MG63 (cell line): ENCODE measurements at regions not wholly inside any gene's neighbourhood (a gene's known extent, or its start where the extent isn't known, plus 50 kb on each side); places are given as distances from the start of the nearest gene placed in this dataset.
"Not testable (repeated sequence)": the region's sequence is repeated elsewhere in the genome, so short reads cannot be mapped to it uniquely, and the experiment has no call there.

Experiments
- DNase-seq: peaks from one replicate; pipeline ENCODE4 v3.0.0-alpha.2; 2020
- H3K27me3 ChIP-seq: fragments of 250-450 bp; sonication (Bioruptor Pico); 2 replicates; pipeline ENCODE4 v1.5.1; 2020; ENCODE audit warnings: mild to moderate bottlenecking, moderate library complexity
- H3K36me3 ChIP-seq: fragments of 250-450 bp; sonication (Bioruptor Pico); 2 replicates; pipeline ENCODE4 v1.5.1; 2020; ENCODE audit warnings: mild to moderate bottlenecking, moderate library complexity
- H3K4me3 ChIP-seq: fragments of 250-450 bp; sonication (Bioruptor Pico); 2 replicates; pipeline ENCODE4 v1.5.1; 2020; ENCODE audit warnings: mild to moderate bottlenecking, moderate library complexity
- H3K9me3 ChIP-seq: fragments of 250-450 bp; sonication (Bioruptor Pico); 2 replicates; pipeline ENCODE4 v1.5.1; 2020; ENCODE audit warnings: mild to moderate bottlenecking, moderate library complexity

DNA sequence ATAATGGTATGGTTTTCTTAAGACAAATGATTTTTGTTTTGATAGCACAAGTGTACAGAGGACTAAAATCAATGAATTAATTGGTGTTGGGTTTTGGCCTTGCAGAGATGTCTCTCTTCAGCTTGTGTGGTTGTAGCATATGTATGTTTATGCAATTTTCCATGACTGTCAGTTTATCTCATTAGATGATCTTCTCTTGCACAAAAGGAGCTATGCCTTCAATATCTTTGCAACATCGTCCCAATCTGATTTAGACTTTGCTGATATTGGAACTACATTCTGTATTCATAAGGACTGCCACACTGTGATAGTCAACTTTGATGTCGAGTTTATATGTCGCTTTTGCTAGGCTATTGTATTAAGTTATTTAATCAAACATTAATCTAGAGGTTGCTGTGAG lies 140.0 kb upstream of the TAF11L2 start:
- Histone ChIP-seq H3K27me3 (no peaks in the 10 kb centered on the region), H3K4me3 (no peak overlapping the region), H3K9me3 (peaks cover 6% of the 10 kb centered on the region), H3K36me3 (no peaks in the 10 kb centered on the region)
- DNase-seq = no peak

DNA sequence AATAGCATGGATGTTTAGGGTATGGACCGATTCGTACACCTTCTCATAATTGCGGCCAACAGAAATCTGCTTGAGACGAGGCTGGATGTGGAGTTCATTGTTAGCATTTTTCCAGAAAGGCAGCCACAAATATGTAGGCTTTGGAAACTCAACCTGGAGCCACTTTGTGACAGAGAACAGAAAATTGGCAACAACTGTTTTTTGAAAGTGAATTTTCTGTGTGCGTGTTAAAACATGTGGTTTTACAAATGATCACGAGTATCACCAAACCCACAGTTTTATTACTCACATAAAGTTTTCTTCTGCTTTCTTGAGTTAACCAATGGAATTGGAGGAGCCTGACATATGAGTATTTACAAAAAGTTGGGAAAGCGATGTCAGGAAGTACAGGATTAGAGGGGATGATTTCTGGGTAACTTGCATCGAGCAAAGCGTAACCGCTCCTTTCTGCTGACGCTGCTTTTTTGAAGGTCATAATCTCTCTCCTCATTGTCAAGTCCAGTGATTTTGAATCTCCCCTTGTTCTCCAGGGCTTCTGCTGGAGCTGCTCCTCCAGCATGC lies 138.5 kb upstream of the TAF11L2 start:
- Histone ChIP-seq H3K27me3 (no peaks in the 10 kb centered on the region), H3K4me3 (peak overlapping the region; percentile 8), H3K36me3 (no peaks in the 10 kb centered on the region), H3K9me3 (peaks cover 6% of the 10 kb centered on the region)
- peak; percentile 26 for DNase-seq

DNA sequence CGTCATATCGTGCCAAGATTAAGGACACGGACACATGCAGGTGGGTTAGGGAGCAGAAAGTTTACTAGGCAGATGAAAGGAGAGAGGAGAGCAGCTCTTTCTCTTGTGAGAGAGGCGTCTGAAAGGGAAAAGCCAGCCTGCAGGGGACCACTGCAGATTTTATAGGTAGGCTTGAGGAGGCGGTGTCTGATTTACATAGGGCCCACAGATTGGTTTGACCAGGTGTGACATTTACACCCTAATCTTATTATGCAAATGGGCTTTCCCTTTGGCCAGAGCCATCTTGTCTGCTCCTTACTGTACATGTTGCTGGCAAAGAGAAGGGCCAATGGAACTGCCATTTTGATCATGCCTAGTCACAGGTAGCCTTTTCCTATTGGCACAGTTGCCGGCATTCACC lies 137.2 kb upstream of the TAF11L2 start:
- DNase-seq = no peak
- Histone ChIP-seq H3K4me3 (no peak overlapping the region), H3K9me3 (no peaks in the 10 kb centered on the region), H3K27me3 (no peaks in the 10 kb centered on the region), H3K36me3 (no peaks in the 10 kb centered on the region)

DNA sequence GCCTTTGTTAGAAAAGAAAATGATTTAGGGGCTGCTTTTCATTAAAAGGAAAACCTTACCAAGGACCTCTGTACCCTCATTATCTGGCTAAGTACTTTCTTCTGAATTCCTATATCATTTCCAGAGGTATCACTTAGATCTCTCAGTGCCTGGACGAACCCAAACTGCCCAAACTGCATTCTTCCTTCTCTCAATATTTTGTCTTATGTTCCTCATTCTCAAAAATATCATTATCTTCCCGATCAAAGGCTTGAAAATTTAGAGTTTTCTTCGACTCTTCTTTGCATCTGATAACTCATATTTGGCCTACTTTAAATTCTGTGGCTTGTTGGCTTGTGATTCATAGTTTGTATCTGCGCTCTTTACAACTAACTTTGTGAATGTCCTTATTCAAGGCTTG lies 136.7 kb upstream of the TAF11L2 start:
- no peaks in the 10 kb centered on the region for H3K36me3 ChIP-seq
- no peak overlapping the region for H3K4me3 ChIP-seq
- H3K27me3 ChIP-seq = no peaks in the 10 kb centered on the region
- H3K9me3 ChIP-seq = no peaks in the 10 kb centered on the region
- DNase-seq = no peak

DNA sequence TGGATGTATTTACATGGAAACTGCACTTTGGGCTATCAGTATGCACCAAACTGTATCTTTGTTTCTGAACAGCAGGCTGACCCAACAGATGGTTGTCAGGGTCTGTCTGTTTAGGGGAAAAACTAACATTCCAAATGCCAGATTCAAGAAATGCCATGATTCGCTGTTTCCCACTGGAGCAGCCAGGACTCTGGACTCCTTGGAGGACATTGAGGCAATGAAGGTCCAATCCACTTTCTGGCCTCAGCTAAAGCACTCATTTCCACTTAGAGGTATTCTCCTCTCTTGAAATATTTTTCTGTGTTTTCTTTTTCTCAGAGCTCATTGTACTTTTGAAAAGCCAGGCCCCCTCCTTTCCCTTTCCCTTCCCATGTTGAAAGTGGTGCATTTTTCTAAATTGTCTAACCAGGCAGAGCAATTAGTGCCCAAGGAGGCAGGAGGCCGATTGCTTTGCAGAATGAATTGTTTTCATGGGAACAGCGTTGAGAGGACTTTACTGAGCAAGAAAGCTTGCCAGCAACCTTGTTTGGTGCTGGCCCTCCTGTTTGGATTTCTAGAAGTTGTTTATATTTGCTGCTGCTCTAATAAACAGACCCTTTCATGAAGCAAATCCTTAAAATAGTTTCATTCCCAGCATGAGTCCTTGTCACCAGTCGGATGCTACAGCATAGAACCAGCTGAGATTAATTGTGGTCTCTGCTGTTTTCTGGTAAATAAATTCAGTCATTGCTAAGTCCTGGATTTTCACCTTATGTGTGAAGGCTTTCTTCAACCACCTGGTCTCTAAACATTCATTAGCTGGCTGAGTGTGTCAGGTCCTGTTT lies 132.8 kb upstream of the TAF11L2 start:
- no peaks in the 10 kb centered on the region for H3K36me3 ChIP-seq
- H3K27me3 ChIP-seq = no peaks in the 10 kb centered on the region
- no peak overlapping the region for H3K4me3 ChIP-seq
- H3K9me3 ChIP-seq = no peaks in the 10 kb centered on the region
- no peak for DNase-seq

DNA sequence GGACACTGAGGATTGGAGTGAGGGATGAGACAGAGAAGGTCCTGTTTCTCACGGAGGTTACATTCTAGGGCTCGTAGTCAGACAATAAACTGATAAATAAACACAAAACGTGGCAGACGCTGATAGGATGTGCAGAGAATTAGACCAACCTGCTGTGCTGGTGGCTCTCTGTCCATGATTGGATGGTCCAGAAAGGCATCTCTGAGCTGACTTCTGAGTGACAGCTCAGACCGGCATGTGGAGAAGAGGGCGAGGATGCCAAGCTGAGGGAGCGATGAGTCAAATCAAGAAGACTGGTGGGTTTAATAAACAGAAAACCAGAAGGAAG lies 132.3 kb upstream of the TAF11L2 start:
- peak; percentile 96 for DNase-seq
- Histone ChIP-seq H3K4me3 (no peak overlapping the region), H3K27me3 (no peaks in the 10 kb centered on the region), H3K36me3 (no peaks in the 10 kb centered on the region), H3K9me3 (no peaks in the 10 kb centered on the region)

DNA sequence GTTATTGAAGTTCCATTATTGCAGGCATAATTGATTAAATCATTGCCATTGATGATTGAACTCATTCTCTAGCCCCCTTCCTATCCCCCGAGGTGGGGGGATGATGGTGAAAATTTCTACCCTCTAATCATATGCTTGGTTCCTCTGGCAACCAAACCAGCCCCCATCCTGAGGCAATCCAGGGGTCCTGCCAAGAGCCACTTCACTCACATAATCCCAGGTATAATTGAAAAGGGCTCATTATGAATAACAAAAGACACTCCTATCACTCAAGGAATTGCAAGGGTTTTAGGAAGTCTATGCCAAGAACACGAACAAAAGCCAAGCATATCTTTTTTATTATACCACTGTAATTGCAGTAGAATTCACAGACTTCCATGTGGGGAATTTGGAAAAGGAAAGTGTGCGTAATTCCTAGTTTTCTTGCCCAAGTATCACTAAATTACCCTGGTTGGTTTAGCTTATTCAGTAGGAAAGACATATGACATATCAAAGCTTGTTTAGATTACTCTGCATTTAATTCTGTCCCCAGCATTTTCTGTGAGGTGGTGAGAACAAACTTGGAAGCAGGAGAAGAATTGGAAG lies 130.7 kb upstream of the TAF11L2 start:
- 0 out of 2 replicates have a peak, but pooled peaks cover 2% of the 10 kb centered on the region for H3K9me3 ChIP-seq
- no peak for DNase-seq

DNA sequence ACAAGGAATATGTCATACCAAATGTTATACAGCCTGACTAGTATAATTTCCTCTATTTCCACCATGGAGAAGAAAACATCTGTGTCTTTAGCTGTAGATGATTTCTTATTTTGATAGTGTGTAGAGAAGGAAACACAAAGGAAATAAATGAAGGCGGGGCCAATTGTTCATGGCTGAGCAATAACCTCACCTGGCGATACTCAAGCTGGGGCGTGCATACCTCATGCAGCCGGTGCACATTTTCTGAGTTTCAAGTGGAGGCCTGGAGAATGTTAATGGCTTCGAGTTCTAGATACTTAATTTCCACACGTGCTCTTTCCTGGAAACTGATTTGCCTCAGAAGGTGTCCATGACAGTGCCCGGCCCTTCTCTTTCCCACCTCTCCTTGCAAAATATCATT lies 127.4 kb upstream of the TAF11L2 start:
- peaks cover 2% of the 10 kb centered on the region; the same call in 1 of the 2 replicates for H3K9me3 ChIP-seq
- H3K27me3 ChIP-seq = no peaks in the 10 kb centered on the region
- no peak for DNase-seq
- no peaks in the 10 kb centered on the region for H3K36me3 ChIP-seq
- H3K4me3 ChIP-seq = no peak overlapping the region

More for the DNA sequence above, 130.7 kb upstream of the TAF11L2 start:
- no peak overlapping the region for H3K4me3 ChIP-seq
- H3K36me3 ChIP-seq = no peaks in the 10 kb centered on the region
- no peaks in the 10 kb centered on the region for H3K27me3 ChIP-seq

DNA sequence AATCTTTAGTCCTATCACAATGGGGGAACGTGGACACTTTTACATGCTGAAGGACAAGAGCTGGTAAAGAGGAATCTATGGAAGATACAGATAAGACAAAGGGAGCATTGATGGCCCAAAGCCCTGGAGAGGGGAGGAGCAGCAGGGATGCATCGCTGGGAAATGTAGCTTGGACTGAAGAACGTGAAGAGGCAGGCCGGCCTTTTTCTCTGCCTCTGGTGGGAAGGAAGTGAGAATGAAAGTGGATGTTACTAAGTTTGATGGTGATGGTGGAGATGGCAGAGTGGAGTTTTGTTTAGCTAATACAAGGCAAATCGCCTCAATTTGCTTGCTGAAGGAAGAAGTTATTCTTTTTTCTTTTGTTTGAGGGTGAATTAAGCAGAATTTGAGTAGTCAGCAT lies 124.6 kb upstream of the TAF11L2 start:
- H3K27me3 ChIP-seq = no peaks in the 10 kb centered on the region
- no peak overlapping the region for H3K4me3 ChIP-seq
- H3K36me3 ChIP-seq = no peaks in the 10 kb centered on the region
- DNase-seq = no peak
- peaks cover 2% of the 10 kb centered on the region; the same call in 1 of the 2 replicates for H3K9me3 ChIP-seq

DNA sequence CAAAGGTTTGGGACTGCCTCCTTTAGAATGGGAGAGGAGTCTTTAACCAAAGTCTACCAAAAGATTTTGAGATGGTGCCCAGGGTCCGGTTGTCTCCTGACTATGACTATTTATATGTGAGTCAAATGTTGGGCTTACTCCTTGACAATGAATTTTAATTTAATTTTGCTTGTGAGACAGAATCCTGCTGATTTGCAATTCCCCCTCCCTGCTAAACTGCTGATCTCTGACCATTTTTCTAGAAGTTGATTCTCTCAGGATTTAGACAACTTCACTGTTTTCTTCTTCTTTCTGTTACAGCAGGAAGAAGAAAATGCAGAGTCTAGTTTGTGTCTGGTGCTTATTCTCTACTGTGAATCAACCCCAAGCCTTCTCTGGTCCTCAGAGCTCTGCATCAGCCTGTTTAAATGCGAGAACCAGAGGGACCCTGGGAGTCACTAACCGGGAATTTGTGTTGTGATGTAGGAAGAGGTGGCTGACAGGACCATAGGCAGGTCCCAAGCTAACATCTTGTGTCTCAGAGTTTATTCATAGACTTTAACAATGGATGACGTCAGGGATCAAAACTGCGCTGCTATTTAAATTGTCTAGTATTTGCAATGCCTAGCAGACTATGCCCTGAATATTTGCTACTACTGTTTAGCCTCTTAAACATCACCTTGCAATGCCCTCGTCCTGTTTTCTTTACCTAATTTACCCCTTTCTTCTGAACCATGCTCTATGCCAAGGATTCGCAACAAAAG lies 124.0 kb upstream of the TAF11L2 start:
- H3K27me3 ChIP-seq = no peaks in the 10 kb centered on the region
- no peak for DNase-seq
- H3K9me3 ChIP-seq = peaks cover 2% of the 10 kb centered on the region; the same call in 1 of the 2 replicates
- H3K36me3 ChIP-seq = no peaks in the 10 kb centered on the region
- no peak overlapping the region for H3K4me3 ChIP-seq

DNA sequence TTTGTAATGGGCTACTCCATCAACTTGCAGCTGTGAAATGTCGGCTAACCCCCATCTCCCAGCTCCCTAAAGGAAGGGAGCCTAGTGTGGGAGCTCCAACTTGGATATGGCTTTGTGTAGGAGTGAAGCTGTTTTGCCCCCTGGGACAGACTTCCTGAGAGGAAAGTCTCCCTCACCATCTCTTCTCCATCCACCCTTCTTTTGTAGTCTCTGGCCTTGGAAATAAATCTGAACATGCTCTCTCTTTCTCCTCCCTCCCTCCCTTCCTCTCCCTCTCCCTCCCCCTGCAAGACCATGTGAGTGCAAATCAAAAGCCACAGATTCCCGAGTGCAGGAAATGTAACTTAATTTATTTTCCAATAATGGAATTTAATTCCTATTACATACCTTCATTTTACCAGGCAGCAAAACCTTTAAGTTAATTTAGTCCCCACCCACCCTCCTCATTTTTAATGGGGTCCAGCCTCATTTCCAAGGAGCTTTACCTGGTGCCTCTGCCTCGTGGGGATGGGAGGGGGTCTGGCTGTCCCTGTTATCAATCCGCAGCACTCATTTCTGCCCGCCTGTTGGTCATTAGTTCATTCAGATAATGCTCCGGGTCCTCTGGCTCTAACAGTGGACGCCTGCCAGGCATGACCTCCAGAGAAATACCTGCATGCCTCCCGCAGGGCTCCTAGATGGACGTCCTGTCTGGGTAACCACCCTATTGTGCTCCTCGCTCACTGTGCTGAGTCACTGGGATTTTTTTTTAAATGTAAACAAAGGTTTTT lies 122.9 kb upstream of the TAF11L2 start:
- no peak overlapping the region for H3K4me3 ChIP-seq
- DNase-seq = no peak

DNA sequence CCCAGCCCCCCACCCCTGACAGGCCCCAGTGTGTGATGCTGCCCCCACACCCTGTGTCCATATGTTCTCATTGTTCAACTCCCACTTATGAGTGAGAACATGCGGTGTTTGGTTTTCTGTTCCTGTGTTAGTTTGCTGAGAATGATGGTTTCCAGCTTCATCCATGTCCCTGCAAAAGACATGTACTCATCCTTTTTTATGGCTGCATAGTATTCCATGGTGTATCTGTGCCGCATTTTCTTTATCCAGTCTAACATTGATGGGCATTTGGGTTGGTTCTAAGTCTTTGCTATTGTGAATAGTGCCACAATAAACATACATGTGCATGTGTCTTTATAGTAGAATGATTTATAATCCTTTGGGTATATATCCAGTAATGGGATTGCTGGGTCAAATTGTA lies 122.1 kb upstream of the TAF11L2 start:
- not testable (repeated sequence) for H3K27me3 ChIP-seq, H3K9me3 ChIP-seq, DNase-seq, H3K4me3 ChIP-seq, H3K36me3 ChIP-seq

More for the DNA sequence above, 122.9 kb upstream of the TAF11L2 start:
- Histone ChIP-seq H3K27me3 (no peaks in the 10 kb centered on the region), H3K36me3 (no peaks in the 10 kb centered on the region), H3K9me3 (peaks cover 2% of the 10 kb centered on the region; the same call in 1 of the 2 replicates)

DNA sequence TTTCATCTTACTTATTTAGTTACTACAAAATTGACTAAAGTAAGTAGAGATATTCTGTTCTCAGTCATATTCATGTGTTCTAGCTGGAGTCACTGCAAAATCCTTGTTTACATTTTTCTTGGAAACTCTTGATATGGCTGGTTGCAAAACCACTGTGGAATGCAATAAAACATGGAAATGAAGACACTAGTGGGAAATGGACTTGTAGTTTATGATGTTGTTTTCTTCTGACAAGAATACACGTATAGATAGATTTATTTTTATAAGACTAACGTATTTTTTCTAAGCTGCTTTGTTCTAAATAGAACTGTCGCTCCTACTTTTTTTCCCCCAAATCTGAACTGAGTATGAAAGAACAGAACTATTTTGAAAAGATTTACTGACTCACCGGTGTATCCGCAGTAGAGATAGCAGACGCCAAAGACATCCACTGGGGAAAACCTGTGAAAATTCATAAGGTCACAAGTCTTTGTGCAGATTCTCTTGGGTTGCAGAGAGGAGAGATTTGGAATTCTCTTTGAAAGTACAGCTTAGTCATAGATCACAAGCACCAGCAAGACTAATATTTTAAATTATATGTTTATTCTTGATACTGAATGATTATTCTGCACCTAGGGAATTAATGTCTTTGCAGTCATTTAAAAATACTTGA lies 119.6 kb upstream of the TAF11L2 start:
- H3K4me3 ChIP-seq = no peak overlapping the region
- DNase-seq = peak; percentile 27
- no peaks in the 10 kb centered on the region for H3K36me3 ChIP-seq
- H3K9me3 ChIP-seq = no peaks in the 10 kb centered on the region
- H3K27me3 ChIP-seq = no peaks in the 10 kb centered on the region

DNA sequence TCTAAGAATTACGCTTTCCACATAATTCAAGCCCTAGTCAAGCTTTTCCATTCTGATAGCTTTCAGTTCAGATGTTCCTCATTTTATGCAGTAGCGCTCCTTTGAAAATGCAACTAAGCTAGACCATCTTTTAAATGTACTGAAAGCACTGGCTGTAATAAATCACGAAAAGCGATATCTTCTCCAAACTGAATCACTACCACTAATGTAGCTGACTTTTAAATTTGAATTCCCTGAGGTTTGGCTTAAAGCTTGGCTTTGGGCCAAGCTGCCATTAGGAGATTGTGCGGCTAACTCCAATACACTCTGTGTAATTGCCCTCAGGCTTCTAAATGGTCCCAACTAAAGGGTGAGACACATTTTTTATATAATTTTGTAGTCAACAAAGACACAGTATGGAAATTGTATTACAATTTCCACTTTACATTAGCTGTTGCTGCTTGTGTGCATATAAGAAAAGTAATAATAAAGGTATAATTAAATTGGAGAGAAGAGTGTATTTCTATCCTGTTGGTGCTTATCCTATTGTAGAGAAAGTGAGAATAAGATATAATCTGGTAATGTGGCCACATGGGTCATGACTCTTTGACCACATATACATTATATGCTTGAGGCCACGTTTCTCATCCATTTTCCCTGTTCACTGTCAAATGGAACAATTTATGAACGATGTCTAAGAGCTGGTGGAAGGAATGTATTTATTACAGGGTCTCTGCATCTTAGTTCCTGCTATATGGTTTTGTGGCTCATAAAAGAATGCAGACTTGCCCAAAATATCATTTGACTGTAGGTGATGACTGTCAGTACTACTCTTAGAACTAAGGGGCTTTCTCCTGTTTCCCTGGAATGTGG lies 118.7 kb upstream of the TAF11L2 start:
- Histone ChIP-seq H3K27me3 (no peaks in the 10 kb centered on the region), H3K4me3 (no peak overlapping the region), H3K9me3 (no peaks in the 10 kb centered on the region), H3K36me3 (no peaks in the 10 kb centered on the region)
- no peak for DNase-seq

DNA sequence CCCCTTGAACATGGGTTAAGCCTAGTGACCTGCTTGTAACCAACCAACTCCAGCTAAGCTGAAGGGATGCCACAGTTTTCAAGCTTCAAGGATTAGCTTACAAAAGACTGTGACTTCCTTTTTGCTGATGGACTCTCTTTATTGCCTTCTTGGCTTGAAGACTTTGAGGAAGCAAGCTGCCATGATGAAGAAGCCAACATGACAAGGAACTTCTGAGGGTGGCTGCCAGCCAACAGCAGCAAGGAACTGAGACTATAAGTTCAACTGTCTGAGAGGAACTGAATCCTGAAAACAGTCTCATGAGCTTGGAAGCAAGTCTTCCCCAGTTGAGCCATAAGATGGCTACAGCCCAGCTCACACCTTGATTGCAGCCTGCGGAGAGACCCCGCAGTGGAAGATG lies 116.1 kb upstream of the TAF11L2 start:
- DNase-seq = peak; percentile 37
- Histone ChIP-seq H3K36me3 (no peaks in the 10 kb centered on the region), H3K27me3 (no peaks in the 10 kb centered on the region), H3K9me3 (no peaks in the 10 kb centered on the region), H3K4me3 (no peak overlapping the region)
